Trophoblast cell (in vitro differentiated cells and primary cell): ENCODE measurements at regions not wholly inside any gene's neighbourhood (a gene's known extent, or its start where the extent isn't known, plus 50 kb on each side); places are given as distances from the start of the nearest gene placed in this dataset.

ENCODE experiments used
- DNase-seq, 2 donors: peaks; one replicate each; pipeline ENCODE4 v3.0.0-alpha.2; 2016
- H2AFZ ChIP-seq: 2 replicates; pipeline ENCODE4 v1.6.1; 2013; ENCODE audit warnings: low read length, moderate library complexity, mild to moderate bottlenecking; ENCODE audit not compliant: insufficient read depth, poor library complexity
- H2AK5ac ChIP-seq: 2 replicates; pipeline ENCODE4 v1.6.1; 2013; ENCODE audit warnings: mild to moderate bottlenecking, low read length
- H2BK120ac ChIP-seq: 2 replicates; pipeline ENCODE4 v1.6.1; 2013; ENCODE audit warnings: low read length, mild to moderate bottlenecking, moderate library complexity; ENCODE audit not compliant: insufficient read depth, poor library complexity
- H2BK12ac ChIP-seq: 2 replicates; pipeline ENCODE4 v1.6.1; 2013; ENCODE audit warnings: mild to moderate bottlenecking, low read length, moderate library complexity
- H2BK5ac ChIP-seq: 2 replicates; pipeline ENCODE4 v1.6.1; 2013; ENCODE audit warnings: low read length, low read depth, moderate library complexity, mild to moderate bottlenecking; ENCODE audit not compliant: poor library complexity
- H3K14ac ChIP-seq: 2 replicates; pipeline ENCODE4 v1.6.1; 2013; ENCODE audit warnings: mild to moderate bottlenecking, low read length
- H3K18ac ChIP-seq: 2 replicates; pipeline ENCODE4 v1.6.1; 2013; ENCODE audit warnings: mild to moderate bottlenecking, low read length
- H3K23ac ChIP-seq: 2 replicates; pipeline ENCODE4 v1.6.1; 2013; ENCODE audit warnings: low read length
- H3K27ac ChIP-seq: 2 replicates; pipeline ENCODE4 v1.5.1; 2013; ENCODE audit warnings: low read depth, mild to moderate bottlenecking, inconsistent platforms, low read length, moderate library complexity
- H3K27me3 ChIP-seq: 2 replicates; pipeline ENCODE4 v1.6.1; 2013; ENCODE audit warnings: inconsistent platforms, mild to moderate bottlenecking, low read length, moderate library complexity; ENCODE audit not compliant: insufficient read depth
- H3K36me3 ChIP-seq, 2 experiments: 1 replicate in 1 of 2; 2 replicates in 1 of 2; pipeline ENCODE4 v1.6.1; 2013; ENCODE audit warnings: low read length in 2 of 2, mild to moderate bottlenecking in 2 of 2, moderate library complexity in 1 of 2; ENCODE audit not compliant: insufficient read depth in 2 of 2, control insufficient read depth in 1 of 2
- H3K4ac ChIP-seq: 2 replicates; pipeline ENCODE4 v1.6.1; 2013; ENCODE audit warnings: low read depth, mild to moderate bottlenecking, low read length, moderate library complexity
- H3K4me1 ChIP-seq, 2 experiments: 1 replicate in 1 of 2; 2 replicates in 1 of 2; pipeline ENCODE4 v1.6.1; 2013; ENCODE audit warnings: low read length in 2 of 2, mild to moderate bottlenecking in 2 of 2, moderate library complexity in 1 of 2; ENCODE audit not compliant: insufficient read depth in 2 of 2, control insufficient read depth in 1 of 2
- H3K4me2 ChIP-seq: 2 replicates; pipeline ENCODE4 v1.6.1; 2013; ENCODE audit warnings: inconsistent platforms, mild to moderate bottlenecking, low read length, moderate library complexity
- H3K4me3 ChIP-seq: 2 replicates; pipeline ENCODE4 v1.5.1; 2013; ENCODE audit warnings: mild to moderate bottlenecking, low read depth, low read length, inconsistent platforms
- H3K79me1 ChIP-seq: one replicate; pipeline ENCODE4 v1.6.1; 2013; ENCODE audit warnings: low read length
- H3K79me2 ChIP-seq: 2 replicates; pipeline ENCODE4 v1.6.1; 2013; ENCODE audit warnings: low read length, mild to moderate bottlenecking; ENCODE audit not compliant: control insufficient read depth, insufficient read depth, poor library complexity
- H3K9ac ChIP-seq: 2 replicates; pipeline ENCODE4 v1.6.1; 2013; ENCODE audit warnings: mild to moderate bottlenecking, low read length
- H3K9me3 ChIP-seq: 2 replicates; pipeline ENCODE4 v1.6.1; 2013; ENCODE audit warnings: low read depth, mild to moderate bottlenecking, control low read depth, inconsistent platforms, low read length; ENCODE audit not compliant: insufficient read depth
- H4K12ac ChIP-seq: 2 replicates; pipeline ENCODE4 v1.6.1; 2013; ENCODE audit warnings: low read depth, mild to moderate bottlenecking, low read length, moderate library complexity
- H4K8ac ChIP-seq: 2 replicates; pipeline ENCODE4 v1.6.1; 2013; ENCODE audit warnings: low read depth, mild to moderate bottlenecking, low read length, moderate library complexity
- H4K91ac ChIP-seq: one replicate; pipeline ENCODE4 v1.6.1; 2013; ENCODE audit warnings: low read depth, mild to moderate bottlenecking, low read length, moderate library complexity
- WGBS: extraction: QIAGEN DNeasy Blood & Tissue Kit; methylation state at CpG from one replicate; pipeline ENCODE4 v1.1.7; 2013; ENCODE audit warnings: missing lambda C conversion rate; ENCODE audit not compliant: insufficient read length, insufficient coverage; ENCODE audit errors: extremely low coverage; 5-methylcytosine and 5-hydroxymethylcytosine counted together

DNA sequence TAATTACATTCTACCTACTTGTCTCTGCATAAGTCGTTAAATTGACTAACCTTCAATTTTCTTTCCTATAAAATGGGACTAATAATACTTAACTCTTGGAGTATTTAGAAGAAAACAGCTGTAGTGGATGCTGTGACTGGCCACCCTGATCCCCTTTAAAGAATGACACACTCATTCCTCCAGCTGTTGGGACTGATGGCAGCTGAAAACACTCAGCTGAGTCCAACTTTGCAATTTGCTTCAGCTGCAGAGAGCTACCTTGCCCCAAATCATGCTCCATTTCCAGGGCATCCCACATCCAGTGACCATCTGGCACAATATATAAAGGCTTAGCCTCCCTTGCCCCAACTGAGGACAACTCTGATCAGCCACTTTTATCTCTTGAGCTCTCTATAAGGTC is 89.1 kb downstream of the MID1IP1 start:
- Histone ChIP-seq H3K79me1 (no peaks in the 10 kb centered on the region), H3K36me3 (no peaks in the 10 kb centered on the region), H3K4ac (no peak overlapping the region), H3K27me3 (no peaks in the 10 kb centered on the region), H2AFZ (no peak overlapping the region), H2AK5ac (no peak overlapping the region), H3K23ac (no peak overlapping the region), H3K4me3 (no peak overlapping the region), H2BK120ac (no peak overlapping the region), H4K91ac (no peak overlapping the region), H3K14ac (no peak overlapping the region), H4K8ac (no peak overlapping the region), H3K18ac (no peak overlapping the region), H3K79me2 (no peaks in the 10 kb centered on the region), H3K9me3 (no peaks in the 10 kb centered on the region), H3K4me2 (no peak overlapping the region), H4K12ac (no peak overlapping the region), H3K4me1 (peaks cover 0 to 4% of the 10 kb centered on the region in 2 experiments), H2BK5ac (no peak overlapping the region), H2BK12ac (no peak overlapping the region), H3K27ac (no peak overlapping the region), H3K9ac (no peak overlapping the region)
- WGBS, result no CpG with 5 or more reads among the region's 1 CpG
- no peak for DNase-seq

- no peak overlapping the region for H4K91ac ChIP-seq
- no peak overlapping the region for H2BK5ac ChIP-seq
These were observed 89.7 kb downstream of the MID1IP1 start for GRCh38 chrX:38890963-38891362.

DNA sequence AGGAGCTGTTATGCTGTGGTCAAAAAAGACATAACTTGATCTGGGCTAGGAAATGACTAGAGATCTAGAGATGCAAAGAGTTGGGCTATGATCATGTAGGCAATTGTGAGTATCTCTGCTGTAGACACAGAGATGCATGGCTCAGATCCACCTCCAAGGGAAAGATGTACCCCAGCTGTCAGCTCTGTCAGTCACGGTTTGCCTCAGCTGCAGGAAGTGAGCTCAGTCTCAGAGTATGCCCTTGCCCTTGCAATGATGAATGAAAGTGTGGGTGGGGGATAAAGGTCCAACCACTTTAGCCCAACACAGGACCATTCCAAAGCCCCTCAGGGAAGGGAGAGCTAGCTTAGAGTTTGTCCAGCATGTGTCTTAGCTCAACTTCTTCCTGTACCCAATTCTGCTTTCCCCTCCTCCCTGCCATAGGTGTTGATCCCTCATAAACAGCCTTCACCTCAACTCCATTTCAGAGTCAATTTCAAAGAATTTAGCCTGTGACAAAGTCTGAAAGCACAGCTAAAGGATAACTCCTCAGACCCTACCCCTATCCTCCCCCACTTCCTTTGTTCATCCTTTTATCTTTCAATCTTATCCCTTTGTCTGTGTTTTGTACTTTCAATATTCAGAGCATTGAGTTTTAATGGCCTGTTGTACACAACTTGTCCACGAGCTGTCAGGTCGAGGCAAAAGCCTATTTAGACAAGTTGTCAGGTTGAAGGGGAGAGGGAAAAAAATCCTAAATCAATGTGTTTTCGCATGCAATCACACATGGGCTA is 90.6 kb downstream of the MID1IP1 start:
- H3K4me2 ChIP-seq, result no peak overlapping the region
- no peak overlapping the region for H2AK5ac ChIP-seq
- no peak overlapping the region for H2AFZ ChIP-seq
- no CpG with 5 or more reads among the region's 4 CpGs for WGBS
- no peaks in the 10 kb centered on the region for H3K36me3 ChIP-seq
- DNase-seq, result no peak
- no peak overlapping the region for H3K9ac ChIP-seq
- H3K23ac ChIP-seq, result no peak overlapping the region
- H3K79me2 ChIP-seq, result no peaks in the 10 kb centered on the region
- H4K12ac ChIP-seq, result no peak overlapping the region
- no peaks in the 10 kb centered on the region for H3K27me3 ChIP-seq
- no peak overlapping the region for H3K18ac ChIP-seq
- no peak overlapping the region for H2BK5ac ChIP-seq
- H4K91ac ChIP-seq, result no peak overlapping the region
- H3K27ac ChIP-seq, result no peak overlapping the region
- peaks cover 0 to 4% of the 10 kb centered on the region in 2 experiments for H3K4me1 ChIP-seq
- no peak overlapping the region for H3K14ac ChIP-seq
- no peak overlapping the region for H2BK120ac ChIP-seq
- H3K9me3 ChIP-seq, result no peaks in the 10 kb centered on the region
- no peak overlapping the region for H4K8ac ChIP-seq
- no peak overlapping the region for H2BK12ac ChIP-seq
- H3K4ac ChIP-seq, result no peak overlapping the region
- H3K79me1 ChIP-seq, result no peaks in the 10 kb centered on the region
- no peak overlapping the region for H3K4me3 ChIP-seq

More at GRCh38 chrX:38890963-38891362, 89.7 kb downstream of the MID1IP1 start:
- H3K14ac ChIP-seq, result no peak overlapping the region
- no peak for DNase-seq
- H3K27ac ChIP-seq, result no peak overlapping the region
- H3K4me3 ChIP-seq, result no peak overlapping the region
- no peak overlapping the region for H2BK120ac ChIP-seq
- H3K4me1 ChIP-seq, result peaks cover 0 to 4% of the 10 kb centered on the region in 2 experiments
- no peak overlapping the region for H3K23ac ChIP-seq
- no peaks in the 10 kb centered on the region for H3K36me3 ChIP-seq
- no peak overlapping the region for H2AK5ac ChIP-seq
- H3K27me3 ChIP-seq, result no peaks in the 10 kb centered on the region
- H3K4ac ChIP-seq, result no peak overlapping the region
- H3K9me3 ChIP-seq, result no peaks in the 10 kb centered on the region
- no peak overlapping the region for H2BK12ac ChIP-seq
- H4K8ac ChIP-seq, result no peak overlapping the region
- no peak overlapping the region for H3K9ac ChIP-seq
- no peak overlapping the region for H3K4me2 ChIP-seq
- H2AFZ ChIP-seq, result no peak overlapping the region
- no peaks in the 10 kb centered on the region for H3K79me1 ChIP-seq
- WGBS, result no CpG with 5 or more reads among the region's 6 CpGs
- no peak overlapping the region for H4K12ac ChIP-seq
- no peak overlapping the region for H3K18ac ChIP-seq
- no peaks in the 10 kb centered on the region for H3K79me2 ChIP-seq

- no peak overlapping the region for H2BK5ac ChIP-seq
- no peak overlapping the region for H3K4me2 ChIP-seq
- H3K36me3 ChIP-seq, result no peaks in the 10 kb centered on the region
- WGBS, result no CpG with 5 or more reads among the region's 4 CpGs
- H2AFZ ChIP-seq, result no peak overlapping the region
- no peak overlapping the region for H3K4ac ChIP-seq
- H3K23ac ChIP-seq, result no peak overlapping the region
- no peak overlapping the region for H4K12ac ChIP-seq
- no peaks in the 10 kb centered on the region for H3K79me2 ChIP-seq
- no peak overlapping the region for H4K91ac ChIP-seq
- no peak overlapping the region for H3K14ac ChIP-seq
- no peak overlapping the region for H4K8ac ChIP-seq
- peaks cover 0 to 4% of the 10 kb centered on the region in 2 experiments for H3K4me1 ChIP-seq
- H2AK5ac ChIP-seq, result no peak overlapping the region
- no peak overlapping the region for H3K4me3 ChIP-seq
- no peak overlapping the region for H2BK12ac ChIP-seq
- no peak overlapping the region for H3K9ac ChIP-seq
- no peak overlapping the region for H3K18ac ChIP-seq
- DNase-seq, result no peak
- no peak overlapping the region for H2BK120ac ChIP-seq
- no peaks in the 10 kb centered on the region for H3K27me3 ChIP-seq
- no peak overlapping the region for H3K27ac ChIP-seq
- H3K9me3 ChIP-seq, result no peaks in the 10 kb centered on the region
- H3K79me1 ChIP-seq, result no peaks in the 10 kb centered on the region
These were observed 92.2 kb downstream of the MID1IP1 start for GRCh38 chrX:38893441-38893840.
